GM19395 (cell line): ENCODE measurements at regions not wholly inside any gene's neighbourhood (a gene's known extent, or its start where the extent isn't known, plus 50 kb on each side); places are given as distances from the start of the nearest gene placed in this dataset.
A peak's percentile ranks its signal among the peaks of the same experiment; 100 is the strongest.

Experiments
- ATAC-seq: cut with Tn5 transposase; IDR thresholded peaks from one replicate; pipeline ENCODE4 v1.9.1; 2021; ENCODE audit warnings: mild to moderate bottlenecking, moderate library complexity; ENCODE audit not compliant: unreplicated experiment

- ATAC-seq, result no peak
Measured at GRCh38 chr20:24116611-24117010, 128.0 kb upstream of the GGTLC1 start.

- ATAC-seq, result no peak
Measured at GRCh38 chr20:24112360-24112759, 123.8 kb upstream of the GGTLC1 start.

GRCh38 chr20:24111858-24112257 lies 123.3 kb upstream of the GGTLC1 start:
- ATAC-seq, result no peak

- no peak for ATAC-seq
Measured at GRCh38 chr20:24109537-24109936, 121.0 kb upstream of the GGTLC1 start.

- no peak for ATAC-seq
Measured at GRCh38 chr20:24109008-24109407, 120.4 kb upstream of the GGTLC1 start.

GRCh38 chr20:24108581-24108980 lies 120.0 kb upstream of the GGTLC1 start:
- ATAC-seq, result no peak

- no peak for ATAC-seq
Measured at GRCh38 chr20:24106801-24107445, 118.3 kb upstream of the GGTLC1 start.

GRCh38 chr20:24106150-24106800 lies 117.7 kb upstream of the GGTLC1 start:
- no peak for ATAC-seq

GRCh38 chr20:24102749-24103333 lies 114.3 kb upstream of the GGTLC1 start:
- ATAC-seq, result no peak

GRCh38 chr20:24102290-24102689 lies 113.7 kb upstream of the GGTLC1 start:
- ATAC-seq, result no peak

GRCh38 chr20:24100370-24101011 lies 111.9 kb upstream of the GGTLC1 start:
- peak; percentile 87 for ATAC-seq

- no peak for ATAC-seq
Measured at GRCh38 chr20:24098886-24099285, 110.3 kb upstream of the GGTLC1 start.

- no peak for ATAC-seq
Measured at GRCh38 chr20:24097506-24098245, 109.1 kb upstream of the GGTLC1 start.

- no peak for ATAC-seq
Measured at GRCh38 chr20:24096864-24097450, 108.4 kb upstream of the GGTLC1 start.

GRCh38 chr20:24096264-24096663 lies 107.7 kb upstream of the GGTLC1 start:
- no peak for ATAC-seq

- no peak for ATAC-seq
Measured at GRCh38 chr20:24095756-24096155, 107.2 kb upstream of the GGTLC1 start.

GRCh38 chr20:24095303-24095702 lies 106.7 kb upstream of the GGTLC1 start:
- ATAC-seq, result no peak

GRCh38 chr20:24089576-24089975 lies 101.0 kb upstream of the GGTLC1 start:
- ATAC-seq, result no peak

- ATAC-seq, result no peak
Measured at GRCh38 chr20:24086121-24086520, 97.5 kb upstream of the GGTLC1 start.

- ATAC-seq, result no peak
Measured at GRCh38 chr20:24084281-24084680, 95.7 kb upstream of the GGTLC1 start.

- ATAC-seq, result no peak
Measured at GRCh38 chr20:24081077-24081476, 92.5 kb upstream of the GGTLC1 start.
